ENCODE measurements at regions not wholly inside any gene's neighbourhood (a gene's known extent, or its start where the extent isn't known, plus 50 kb on each side); places are given as distances from the start of the nearest gene placed in this dataset.
"Not testable (repeated sequence)": the region's sequence is repeated elsewhere in the genome, so short reads cannot be mapped to it uniquely, and the experiment has no call there.

GRCh38 chr22:22346401-22347107 is 102.0 kb downstream of the VPREB1 start:
- DNase-seq (ENCODE audit: low spot score) = no peak

DNA sequence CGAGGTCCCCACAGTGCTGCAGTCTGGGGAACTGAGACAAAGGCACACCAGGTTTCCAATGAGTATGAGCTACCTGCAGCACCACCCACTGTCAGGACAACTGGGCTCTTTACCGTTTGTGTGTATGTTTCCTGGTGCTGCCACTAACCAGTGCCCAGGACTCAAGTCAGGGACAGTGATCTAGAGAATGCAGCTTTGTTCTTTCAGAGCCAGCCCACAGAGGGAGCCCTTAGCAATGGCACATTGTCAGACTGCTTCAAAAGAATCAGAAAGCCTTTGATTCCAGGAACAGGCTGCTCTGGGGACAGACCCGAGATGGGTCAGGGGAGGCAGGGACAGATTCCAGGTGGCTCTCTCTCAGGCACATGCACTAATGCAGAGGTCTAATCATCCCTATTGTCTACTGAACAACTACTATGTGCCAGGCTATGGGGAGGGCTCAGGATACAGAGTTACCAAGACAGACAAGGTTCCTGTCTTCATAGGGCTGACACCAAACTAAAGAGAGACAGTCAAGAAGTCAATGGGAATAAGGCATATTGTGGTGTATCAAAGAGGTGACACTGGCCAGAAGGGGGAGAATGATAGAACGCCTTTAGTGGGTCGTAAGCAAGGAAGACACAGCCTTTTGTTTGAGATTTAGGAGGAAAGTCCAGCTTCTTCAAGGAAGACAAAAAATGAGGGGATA is 103.7 kb downstream of the VPREB1 start:
- DNase-seq (ENCODE audit: low spot score) = no peak

DNA sequence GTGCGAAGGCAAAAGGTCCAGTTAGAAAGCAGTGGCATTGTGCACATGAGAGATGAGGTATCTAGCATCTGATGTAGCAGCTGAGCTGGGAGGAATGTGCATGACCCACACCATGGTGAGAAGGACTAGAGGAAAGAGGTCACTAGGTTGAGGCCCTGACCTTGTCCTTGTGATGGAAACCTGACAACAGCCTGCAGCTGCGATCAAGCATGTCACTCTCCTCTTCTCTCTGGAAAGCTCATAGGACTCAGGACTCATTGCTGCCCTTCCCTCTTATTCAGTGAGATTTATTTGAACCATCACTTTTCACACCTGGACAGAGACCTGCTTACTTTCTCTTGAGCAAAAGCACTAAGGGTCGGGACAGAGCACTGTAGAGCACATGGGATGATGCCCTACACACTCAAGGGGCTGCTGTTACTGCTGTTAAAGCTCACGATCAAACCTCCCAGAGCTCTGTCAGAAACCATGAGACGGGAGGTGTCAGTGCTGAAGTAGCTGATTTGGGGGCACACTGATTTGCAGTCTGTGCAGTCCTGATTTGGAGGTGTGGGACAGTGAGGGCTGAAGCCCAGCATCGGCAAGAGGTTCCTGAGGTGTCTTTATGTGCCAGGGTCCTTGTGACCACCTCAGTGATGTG is 104.3 kb downstream of the VPREB1 start:
- DNase-seq (ENCODE audit: low spot score) = no peak

DNA sequence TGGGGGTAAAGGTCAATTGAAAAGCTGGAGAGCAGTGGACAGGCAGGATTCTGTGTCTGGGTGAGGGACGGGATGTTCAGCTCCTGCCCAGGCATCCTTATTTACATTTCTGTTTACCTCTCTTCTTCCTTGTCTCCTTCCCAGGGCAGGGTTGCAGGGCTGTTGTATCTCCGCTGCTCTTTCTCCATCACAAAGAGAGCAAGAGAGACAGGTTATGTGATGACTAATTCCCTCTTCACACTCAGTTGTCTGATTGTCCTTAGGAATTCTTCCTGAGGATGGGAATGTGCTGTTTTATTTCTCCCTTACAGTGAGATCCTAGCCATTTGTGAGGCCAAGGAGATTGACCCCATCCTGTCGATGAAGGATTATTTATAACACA is 104.9 kb downstream of the VPREB1 start:
- DNase-seq (ENCODE audit: low spot score) = no peak

DNA sequence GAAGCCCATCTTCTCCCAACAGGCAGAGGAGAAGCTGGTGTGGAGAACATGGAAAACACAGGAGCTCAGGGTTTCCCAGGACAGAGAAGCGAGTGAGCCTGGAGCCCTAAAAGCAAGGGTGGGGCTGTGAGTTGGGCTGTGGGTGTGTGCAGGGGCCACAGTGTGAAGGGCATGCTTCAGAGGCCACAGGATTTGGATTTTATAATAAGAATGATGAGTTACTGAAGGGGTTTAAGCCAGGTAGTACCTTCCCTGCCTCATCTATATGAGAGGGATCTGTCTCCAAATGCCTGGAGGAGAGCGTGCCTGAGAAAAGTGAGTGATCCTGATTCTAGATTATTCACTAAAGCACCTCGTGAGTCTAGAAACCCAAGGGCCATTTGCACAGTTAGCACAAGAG is 106.8 kb downstream of the VPREB1 start:
- no peak for DNase-seq (ENCODE audit: low spot score)

GRCh38 chr22:22352371-22352999 is 107.9 kb downstream of the VPREB1 start:
- no peak for DNase-seq (ENCODE audit: low spot score)

- no peak for DNase-seq (ENCODE audit: low spot score)
Measured at GRCh38 chr22:22355096-22355834, 110.7 kb downstream of the VPREB1 start.

- peak; percentile 56 for DNase-seq (ENCODE audit: low spot score)
Measured at GRCh38 chr22:22357024-22357883, 112.7 kb downstream of the VPREB1 start.

DNA sequence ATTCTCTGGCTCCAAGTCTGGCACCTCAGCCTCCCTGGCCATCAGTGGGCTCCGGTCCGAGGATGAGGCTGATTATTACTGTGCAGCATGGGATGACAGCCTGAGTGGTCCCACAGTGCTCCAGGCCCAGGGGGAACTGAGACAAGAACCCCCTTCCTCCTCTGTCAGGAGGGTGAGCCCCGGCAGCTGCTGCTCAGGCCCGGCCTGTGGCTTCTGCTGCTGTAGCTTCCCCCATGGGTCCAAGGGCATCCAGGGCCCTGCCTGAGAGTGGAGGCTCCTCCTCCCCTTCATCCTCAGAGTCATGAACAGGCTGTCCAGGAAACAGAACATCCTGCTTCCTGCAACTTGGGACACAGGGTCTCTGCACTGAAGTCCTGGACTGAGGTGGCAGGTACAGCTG is 113.6 kb downstream of the VPREB1 start:
- no peak for DNase-seq (ENCODE audit: low spot score)

DNA sequence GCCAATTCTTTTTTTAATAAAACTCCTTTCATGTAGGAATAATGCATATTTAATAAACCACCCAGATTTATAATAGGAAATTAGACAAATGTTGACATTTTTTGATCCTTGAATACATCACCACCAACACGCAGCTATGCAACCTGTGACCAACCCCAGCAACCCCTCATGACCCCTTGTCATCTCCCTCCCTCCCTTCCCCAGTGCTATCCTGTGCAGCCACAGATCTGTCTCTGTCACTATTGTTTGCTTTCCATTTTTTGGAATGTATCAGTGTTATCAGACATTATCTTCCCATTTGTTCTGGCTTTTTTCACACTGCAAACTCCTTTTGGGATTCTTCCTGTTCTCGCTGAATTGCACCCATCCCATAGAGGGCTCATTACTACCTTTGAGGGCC is 114.1 kb downstream of the VPREB1 start:
- no peak for DNase-seq (ENCODE audit: low spot score)

DNA sequence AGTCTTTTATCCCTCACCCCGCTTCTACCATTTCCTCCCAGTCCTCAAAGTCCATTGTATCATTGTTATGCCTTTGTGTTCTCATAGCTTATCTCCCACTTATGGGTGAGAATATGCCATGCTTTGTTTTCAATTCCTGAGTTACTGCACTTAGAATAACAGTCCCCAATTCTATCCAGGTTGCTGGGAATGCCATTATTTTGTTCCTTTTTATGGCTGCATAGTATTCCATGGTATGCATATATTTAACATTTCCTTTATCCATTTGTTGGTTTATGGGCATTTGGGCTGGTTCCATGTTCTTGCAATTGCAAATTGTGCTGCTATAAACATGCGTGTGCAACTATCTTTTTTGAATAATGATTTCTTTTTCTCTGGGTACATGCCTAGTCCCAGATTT is 114.9 kb downstream of the VPREB1 start:
- no peak for DNase-seq (ENCODE audit: low spot score)

DNA sequence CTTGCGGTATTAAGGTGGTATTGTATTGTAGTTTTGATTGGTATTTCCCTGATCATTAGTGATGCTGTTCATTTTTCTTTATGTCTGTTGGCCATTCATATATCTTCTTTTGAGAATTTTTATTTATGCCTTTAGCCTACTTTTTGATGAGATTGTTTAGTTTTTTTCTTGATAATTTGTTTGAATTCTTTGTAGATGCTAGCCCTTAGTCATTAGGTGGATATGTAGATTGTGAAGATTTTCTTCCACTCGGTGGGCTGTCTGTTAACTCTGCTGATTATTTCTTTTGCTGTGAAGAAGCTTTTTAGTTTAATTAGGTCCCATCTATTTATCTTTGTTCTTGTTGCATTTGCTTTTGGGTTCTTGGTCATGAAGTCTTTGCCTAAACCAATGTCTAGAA is 115.4 kb downstream of the VPREB1 start:
- no peak for DNase-seq (ENCODE audit: low spot score)

DNA sequence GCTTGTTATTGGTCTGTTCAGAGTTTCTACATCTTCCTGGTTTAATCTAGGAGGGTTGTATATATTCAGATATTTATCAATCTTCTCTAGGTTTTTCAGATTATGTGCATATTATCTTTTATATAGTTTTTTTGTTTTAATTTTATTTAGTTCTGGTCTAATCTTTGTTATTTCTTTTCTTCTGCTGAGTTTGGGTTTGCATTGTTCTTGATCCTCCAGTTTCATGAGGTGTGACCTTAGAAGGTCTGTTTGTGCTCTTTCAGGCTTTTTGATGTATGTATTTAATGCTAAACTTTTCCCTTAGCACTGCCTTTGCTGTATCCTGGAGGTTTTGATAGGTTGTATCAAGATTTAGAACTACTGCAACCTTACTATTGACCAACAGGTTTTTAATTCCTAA is 117.7 kb downstream of the VPREB1 start:
- DNase-seq (ENCODE audit: low spot score) = no peak

DNA sequence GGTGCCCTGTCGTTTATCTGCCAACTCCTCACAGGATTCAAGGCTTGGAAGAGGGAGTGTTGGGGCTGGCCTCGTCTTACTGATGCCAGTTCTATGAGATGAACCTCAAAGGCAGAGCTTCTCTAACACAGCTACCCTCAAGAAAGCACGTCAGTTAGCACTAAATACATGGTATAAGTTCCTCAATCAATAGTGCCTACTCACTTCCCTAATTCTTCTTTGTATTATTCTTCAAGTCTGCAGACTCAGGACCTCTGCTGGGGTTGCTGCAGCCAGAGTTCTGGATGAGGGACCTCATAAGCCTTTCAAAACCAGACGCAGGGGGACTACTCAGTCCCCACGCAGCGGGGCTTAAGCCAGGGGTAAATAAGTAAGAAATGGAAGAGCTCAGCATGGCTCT is 118.3 kb downstream of the VPREB1 start:
- DNase-seq (ENCODE audit: low spot score) = no peak

- DNase-seq (ENCODE audit: low spot score) = no peak
Measured at GRCh38 chr22:22364207-22364606, 119.6 kb downstream of the VPREB1 start.

DNA sequence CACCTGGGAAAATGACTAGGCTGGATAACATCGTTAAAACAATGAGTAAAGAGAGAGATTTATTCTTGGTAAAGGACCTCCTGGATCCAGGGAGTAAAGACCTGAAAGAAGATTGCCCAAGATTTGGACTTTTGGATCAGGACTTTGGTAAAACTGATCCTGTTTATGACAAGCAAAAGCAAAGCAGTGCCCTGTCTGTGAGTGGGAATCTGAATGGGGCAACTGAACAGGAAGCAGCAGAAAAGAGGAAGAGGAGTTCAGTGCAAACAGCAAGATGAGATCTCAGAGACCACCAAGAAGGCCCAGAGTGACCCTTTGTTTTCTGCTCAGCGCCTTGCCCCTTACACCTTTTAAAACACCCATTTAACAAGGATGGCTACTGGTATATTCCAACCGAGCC is 122.0 kb downstream of the VPREB1 start:
- no peak for DNase-seq (ENCODE audit: low spot score)

GRCh38 chr22:22368516-22368915 is 123.9 kb downstream of the VPREB1 start:
- DNase-seq (ENCODE audit: low spot score) = no peak

GRCh38 chr22:22369219-22369963 is 124.8 kb downstream of the VPREB1 start:
- DNase-seq (ENCODE audit: low spot score) = not testable (repeated sequence)

DNA sequence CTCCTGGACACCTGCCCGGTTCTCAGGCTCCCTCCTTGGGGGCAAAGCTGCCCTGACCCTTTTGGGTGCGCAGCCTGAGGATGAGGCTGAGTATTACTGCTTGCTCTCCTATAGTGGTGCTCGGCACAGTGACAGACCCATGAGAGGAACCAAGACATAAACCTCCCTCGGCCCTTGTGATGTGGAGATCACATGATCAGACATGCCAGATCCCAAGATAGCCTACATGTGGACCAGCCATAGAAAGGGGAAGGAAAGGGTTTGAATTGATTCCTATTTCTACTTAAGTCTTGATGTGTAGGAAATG is 125.3 kb downstream of the VPREB1 start:
- no peak for DNase-seq (ENCODE audit: low spot score)

DNA sequence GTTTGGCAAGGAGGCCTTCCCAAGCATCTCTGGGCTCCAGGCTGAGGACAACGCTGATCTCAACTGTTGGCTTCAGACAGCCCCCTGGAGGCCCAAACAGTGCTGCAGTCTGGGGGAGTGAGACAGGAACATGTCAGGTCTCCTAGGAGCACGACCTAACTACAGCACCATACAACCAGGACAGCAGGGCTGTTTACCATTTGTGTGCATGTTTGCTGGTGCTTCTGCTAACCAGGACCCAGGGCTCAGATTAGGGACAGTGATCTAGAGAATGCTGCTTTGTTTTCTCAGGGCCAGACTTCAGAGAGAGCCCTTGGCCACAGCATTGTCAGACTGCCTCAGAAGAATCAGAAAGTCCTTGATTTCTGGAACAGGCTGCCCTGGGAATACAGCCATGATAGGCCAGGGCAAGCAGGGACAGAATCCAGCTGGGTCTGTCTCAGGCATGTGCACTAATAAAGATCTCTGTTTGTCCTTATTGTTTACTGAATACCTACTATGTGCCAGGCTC is 126.5 kb downstream of the VPREB1 start:
- DNase-seq (ENCODE audit: low spot score) = no peak

- DNase-seq (ENCODE audit: low spot score) = no peak
Measured at GRCh38 chr22:22372086-22372485, 127.5 kb downstream of the VPREB1 start.

Data from hematopoietic multipotent progenitor cell treated with erythropoietin and hydrocortisone succinate and interleukin-3 and kit ligand, for 17 days (in vitro differentiated cells).